ENCODE measurements at regions not wholly inside any gene's neighbourhood (a gene's known extent, or its start where the extent isn't known, plus 50 kb on each side); places are given as distances from the start of the nearest gene placed in this dataset.

GRCh38 chr7:46806856-46807255 is 775.1 kb downstream of the TNS3 start:
- TF ChIP-seq EZH2phosphoT487 (IDR thresholded peaks at IDR 0.05; ENCODE audit: borderline replicate concordance) (no peak), POLR2A (IDR thresholded peaks at IDR 0.05; ENCODE audit: borderline replicate concordance, extremely low read depth, insufficient read depth, insufficient read length) (no peak)
